GM21423 (cell line): ENCODE measurements at regions not wholly inside any gene's neighbourhood (a gene's known extent, or its start where the extent isn't known, plus 50 kb on each side); places are given as distances from the start of the nearest gene placed in this dataset.
"Not testable (repeated sequence)": the region's sequence is repeated elsewhere in the genome, so short reads cannot be mapped to it uniquely, and the experiment has no call there.

Experiments
- ATAC-seq: cut with Tn5 transposase; IDR thresholded peaks from one replicate; pipeline ENCODE4 v1.9.1; 2021; ENCODE audit warnings: mild to moderate bottlenecking, moderate library complexity; ENCODE audit not compliant: unreplicated experiment

DNA sequence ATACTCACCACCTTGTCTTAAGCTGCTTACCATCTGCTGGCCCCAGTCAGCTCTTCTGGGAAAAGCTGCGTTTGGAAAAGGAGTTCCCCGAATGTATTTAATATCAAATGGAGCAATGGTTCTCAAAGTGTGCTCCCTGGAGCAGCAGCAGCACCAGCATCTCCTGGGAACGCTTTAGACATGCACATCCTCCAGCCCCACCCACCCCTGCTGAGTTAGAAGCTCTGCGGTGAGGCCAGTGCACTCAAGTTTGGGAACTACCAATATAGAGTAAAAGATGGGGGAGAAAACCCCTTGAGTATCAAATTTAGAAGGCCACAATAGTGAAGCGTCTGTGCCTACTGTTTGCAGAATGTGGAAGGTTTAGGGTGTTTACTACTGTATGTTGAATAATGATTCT, 124.0 kb upstream of the TOPAZ1 start:
- no peak for ATAC-seq

DNA sequence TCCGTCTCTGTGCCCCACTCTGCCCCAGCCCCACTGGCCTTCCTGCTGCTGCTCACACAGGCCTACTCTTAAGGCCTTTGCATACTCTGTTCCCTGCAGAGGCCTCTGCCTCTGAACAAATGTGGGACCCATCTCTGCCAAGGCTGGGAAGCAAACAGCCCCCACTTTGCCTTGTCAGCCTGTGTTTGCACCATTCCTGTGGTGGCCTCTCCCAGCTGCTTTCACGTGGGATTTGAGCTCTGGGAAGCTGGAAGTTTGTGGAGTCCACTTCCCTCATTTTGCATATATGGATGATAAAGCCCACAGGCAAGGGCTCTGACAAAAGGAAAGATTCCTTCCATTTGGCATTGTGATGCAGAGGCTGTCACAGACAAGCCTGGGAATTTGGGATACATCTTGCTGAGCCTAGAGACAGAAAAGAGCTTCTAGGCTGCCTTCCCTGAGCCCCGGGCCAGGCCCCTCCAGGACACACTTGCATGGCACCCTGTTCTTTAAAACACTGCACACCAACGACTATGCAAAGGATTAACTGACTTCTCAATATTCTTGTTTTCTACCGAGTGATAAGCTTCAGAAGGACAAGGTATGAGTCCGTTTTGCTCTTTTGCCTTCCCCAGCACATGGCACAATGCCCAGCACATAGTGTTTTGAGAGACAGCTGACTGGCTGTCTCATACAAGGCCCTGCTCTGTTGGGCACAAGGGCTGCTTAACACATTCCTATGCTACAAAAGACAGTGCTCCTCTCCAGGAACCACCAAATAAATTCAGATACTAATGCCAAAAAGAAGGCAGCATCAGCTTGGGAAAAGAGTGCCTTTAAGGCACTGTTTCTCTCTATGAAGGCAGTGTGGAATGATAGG, 120.7 kb upstream of the TOPAZ1 start:
- no peak for ATAC-seq

DNA sequence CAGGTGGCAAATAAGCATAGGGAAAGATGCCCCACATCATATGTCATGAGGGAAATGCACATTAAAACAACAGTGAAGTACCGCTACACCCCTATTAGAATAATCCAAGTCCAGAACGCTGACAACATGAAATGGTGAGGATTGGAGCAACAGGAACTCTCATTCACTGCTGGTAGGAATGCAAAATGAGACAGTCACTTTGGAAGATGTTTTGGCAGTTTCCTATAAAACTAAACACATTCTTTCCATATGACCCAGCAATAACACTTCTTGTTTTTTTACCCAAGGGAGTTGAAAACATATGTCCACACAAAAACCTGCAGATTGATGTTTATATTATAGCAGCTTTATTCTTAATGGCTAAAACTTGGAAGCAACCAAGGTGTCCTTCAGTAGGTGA, 116.4 kb upstream of the TOPAZ1 start:
- no peak for ATAC-seq

DNA sequence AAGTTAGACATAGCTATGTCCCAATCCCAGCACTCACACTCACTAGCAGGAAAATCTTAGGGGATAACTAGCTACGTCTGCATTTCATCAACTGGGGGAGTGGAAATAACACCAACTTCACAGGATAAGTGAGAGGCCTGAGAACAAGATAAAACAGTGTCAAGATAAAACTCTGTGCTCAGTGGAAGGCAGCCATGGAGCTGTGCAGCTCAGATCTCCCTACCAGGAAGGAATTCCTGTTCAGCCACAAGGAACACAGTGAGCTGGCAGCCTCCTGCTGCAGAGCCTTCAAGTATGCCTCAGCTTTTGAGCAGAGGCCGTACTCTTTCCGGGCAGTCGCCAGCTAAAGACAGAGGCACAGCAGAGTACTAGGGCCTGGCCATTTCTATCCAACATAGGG, 115.8 kb upstream of the TOPAZ1 start:
- ATAC-seq, result no peak

DNA sequence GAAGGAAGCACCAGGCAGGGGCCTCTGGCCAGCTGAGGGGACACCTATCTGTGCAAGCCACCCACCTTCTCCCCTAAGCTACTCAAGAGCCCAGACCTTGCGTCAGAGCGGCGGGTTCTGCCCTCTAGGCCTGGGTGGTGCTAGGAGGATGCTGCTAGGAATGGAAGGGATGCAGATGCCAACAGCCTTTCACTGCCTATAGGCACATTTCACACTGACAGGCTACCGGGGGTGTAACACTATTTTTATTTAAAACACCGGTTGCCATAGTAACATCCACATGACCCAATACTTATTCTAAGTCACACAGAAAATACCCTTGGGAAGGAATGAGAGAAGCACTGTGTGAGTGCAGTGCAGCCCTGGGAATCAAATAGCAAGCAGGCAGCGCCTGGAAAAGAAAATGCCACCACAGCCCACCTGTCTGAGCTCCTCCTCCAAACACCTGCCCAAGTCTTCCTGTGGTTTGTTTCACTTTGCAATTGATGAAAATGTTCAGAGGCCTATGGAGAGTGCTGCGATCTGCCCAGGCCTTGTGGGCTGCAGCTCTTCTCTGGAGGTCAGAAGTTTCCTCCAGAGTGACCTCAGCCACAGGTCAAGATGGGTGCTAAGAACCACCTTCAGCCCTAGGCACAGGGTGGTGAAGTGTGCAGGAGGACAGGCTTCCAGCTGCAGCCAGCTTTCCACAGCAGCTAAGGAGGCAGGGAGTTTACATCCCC, 113.5 kb upstream of the TOPAZ1 start:
- no peak for ATAC-seq

DNA sequence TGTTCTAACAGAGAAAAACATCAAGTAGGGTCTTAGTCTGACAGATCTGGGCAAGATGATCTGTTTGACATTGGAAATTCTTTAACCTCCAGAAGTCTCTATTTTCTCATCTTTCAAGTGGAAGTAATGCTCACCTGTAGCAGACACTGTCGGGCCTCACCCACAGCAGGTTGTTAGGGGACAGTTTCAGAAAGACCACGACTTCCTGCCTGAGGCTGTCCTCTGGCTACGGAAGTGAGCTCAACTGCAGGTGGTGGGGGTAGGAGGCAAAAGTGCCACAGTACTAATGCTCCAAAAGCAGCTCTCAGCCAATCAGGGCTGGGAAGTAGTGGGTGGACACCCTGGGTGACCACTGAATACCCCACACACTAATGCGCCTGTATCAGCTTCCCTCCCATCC, 111.4 kb upstream of the TOPAZ1 start:
- ATAC-seq, result peak; percentile 78

DNA sequence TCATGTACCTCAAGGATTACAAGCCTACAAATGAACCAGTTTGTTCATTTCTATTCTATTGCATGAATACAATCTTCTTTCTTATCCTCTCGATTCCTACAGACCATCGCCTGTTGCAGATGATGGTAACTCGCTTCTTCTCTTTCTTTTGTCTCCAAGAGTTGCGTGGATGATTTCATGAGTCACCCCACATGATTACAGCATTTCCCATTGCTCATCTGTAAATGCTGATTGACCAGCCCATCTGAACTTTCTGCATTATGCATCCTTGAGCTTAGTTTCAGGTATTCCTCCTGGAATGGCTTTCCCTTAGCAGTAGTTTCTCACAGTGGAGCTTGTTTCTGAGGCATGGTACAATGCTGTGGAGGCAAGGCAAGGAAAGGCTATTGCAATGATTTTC, 109.6 kb upstream of the TOPAZ1 start:
- no peak for ATAC-seq

DNA sequence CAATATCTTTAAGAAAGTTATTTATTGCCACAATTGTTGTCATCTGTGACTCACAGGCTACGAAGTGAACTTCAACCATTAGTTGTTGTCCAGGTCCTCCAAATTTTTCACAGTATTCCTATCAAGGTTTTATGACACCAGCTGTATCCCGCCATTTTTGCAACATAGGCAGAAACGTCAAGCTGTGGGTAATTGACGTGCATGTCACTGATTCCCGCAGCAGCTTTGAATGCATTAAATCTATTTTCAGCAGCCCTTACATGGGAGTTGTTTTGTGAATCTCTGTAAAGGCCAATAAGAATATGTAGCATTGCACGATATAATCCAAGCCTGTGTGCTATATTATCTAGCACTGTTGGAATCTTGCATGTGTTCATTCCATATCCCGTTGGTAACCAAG, 109.1 kb upstream of the TOPAZ1 start:
- no peak for ATAC-seq

DNA sequence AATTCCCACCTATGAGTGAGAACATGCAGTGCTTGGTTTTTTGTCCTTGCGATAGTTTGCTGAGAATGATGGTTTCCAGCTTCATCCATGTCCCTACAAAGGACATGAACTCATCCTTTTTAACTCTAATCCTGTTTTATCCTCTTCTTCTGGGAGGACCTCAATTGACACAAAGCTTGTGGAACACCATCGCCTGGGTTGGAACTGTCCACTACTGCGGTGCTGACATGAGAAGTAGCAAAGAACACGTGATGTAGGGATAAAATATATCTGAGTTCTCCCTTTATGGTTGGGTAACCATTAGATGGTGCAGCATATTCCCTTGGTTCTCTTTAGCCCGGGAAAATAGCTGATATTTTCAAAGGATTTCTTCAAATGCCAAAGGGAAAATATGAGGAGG, 105.3 kb upstream of the TOPAZ1 start:
- no peak for ATAC-seq

DNA sequence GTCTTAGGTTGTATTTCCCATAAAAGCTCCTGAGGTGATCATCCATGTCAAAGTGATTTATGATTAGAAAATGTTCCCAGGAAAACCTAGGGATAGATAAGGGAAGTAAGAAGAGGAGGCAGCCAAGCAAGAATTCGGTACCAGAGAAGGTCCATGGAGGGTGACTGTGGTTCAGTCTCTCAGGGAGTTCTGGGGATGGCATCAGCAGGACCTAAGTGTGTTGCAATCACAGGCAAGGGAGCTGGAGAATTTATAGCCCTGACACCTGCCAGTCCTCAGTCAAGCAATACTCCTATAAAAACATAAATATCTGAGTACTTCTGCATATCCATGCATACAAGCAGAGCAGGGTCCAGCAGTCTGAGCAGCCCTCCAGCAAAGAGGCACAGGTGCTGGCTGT, 95.6 kb upstream of the TOPAZ1 start:
- no peak for ATAC-seq

DNA sequence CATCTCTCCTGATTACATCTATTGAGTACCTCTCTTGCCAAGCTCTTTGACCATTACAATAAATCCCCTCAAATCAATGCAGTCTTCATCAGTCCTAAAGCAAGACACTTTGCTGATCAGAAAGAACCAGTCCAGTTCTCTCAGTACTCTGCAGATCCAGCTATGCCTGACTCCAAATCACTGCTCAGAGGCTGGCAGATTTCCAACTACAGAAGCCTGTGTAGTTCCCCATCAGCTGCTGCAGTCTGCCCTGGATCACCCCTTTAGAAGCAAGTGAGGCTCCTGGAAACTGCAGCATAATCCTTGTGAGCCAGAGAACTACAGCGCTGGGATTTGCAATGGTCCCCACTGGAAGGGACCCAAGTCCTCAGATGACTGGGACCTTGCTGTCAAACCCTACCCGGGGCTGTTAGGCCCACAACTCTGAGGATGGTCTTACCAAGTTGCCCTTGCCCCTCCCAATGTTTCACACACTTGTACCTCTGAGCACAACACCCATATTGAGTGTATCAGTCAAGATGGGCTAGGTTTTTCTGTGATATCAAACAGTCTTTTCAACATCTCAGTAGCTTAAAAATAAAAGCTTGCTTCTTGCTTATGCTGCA, 81.9 kb upstream of the TOPAZ1 start:
- no peak for ATAC-seq

DNA sequence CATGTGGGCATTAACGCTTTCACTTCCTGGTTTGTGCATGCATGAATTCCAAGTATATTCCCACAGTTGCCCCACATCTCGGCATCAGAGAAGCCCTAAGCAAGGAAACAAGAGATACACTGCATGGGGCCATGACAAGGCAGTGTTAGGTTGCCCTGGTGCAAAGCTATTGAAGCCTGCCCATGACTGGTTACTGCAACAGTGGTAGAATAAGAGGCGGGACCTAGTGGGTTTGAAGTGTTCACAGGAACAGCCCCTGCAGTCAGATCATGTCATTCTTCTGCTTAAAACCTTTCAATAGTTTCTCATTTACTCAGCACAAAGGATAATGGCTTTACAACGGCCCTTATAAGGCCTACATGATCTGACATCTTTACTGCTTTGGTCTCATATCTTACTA, 80.9 kb upstream of the TOPAZ1 start:
- no peak for ATAC-seq

DNA sequence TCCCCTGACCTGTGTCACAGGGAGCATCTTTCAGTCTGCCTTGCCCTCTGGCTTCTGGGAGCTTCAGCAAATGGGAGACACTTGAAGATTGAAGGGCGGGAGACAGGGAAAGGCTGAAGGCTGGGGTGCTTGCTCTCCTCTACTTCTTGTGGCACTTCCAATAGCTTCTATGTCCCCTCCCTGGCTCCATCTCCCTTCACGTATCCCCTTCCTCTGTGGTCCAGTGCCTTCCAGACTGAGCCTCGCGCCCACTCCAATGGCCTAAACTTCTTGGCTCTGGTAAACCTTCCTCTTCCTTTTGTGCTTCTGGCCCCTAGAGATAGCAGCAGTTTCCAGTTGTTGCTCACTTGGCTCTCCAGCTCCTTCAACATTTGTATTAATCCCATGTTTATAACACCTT, 69.8 kb upstream of the TOPAZ1 start:
- ATAC-seq, result no peak

DNA sequence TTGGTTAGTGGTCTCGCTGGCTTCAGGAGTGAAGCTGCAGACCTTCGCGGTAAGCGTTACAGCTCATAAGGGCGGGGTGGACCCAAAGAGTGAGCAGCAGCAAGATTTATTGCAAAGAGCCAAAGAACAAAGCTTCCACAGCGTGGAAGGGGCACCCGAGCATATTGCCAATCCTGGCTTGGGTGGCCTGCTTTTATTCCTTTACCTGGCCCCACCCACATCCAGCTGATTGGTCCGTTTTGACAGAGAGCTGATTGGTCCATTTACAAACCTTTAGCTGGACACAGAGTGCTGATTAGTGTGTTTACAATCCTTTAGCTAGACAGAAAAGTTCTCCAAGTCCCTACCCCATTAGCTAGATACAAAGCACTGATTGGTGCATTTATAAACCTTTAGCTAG, 69.0 kb upstream of the TOPAZ1 start:
- ATAC-seq, result not testable (repeated sequence)

DNA sequence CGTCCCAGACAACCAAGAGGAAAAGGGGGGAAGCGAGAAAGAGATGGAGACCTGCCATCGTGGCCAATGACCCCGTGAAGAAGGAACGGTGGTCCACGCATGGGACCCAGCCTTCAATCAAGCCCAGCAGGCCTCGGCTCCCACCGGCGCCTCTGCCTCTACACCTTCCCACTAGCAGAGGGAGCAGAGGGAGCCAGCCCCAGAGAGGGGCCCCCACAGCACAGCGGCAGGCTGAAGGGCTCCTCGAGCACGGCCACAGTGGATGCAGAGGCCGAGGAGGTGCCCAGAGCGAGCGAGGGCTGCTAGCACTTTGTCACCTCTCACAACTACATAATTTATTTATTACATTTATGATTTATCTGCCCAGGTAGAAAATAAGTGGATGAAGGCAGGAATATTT, 68.4 kb upstream of the TOPAZ1 start:
- no peak for ATAC-seq

DNA sequence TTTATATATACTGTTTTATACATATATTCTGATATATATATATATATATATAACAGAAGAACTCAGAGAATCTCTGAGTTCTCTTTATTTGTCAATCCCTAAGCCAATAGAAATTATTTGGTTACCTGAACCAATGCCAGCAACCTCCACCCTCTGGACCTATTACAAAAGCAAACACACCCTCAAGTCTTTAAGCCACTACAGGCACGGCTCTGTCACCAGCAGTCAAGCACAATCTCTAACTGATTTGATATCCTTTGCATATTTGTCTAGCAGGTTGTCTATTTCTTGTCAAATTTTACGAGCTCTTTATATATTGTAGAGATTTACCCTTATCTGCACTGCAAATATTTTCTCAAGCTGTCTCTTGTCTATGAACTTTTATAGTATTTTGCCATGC, 66.6 kb upstream of the TOPAZ1 start:
- ATAC-seq, result no peak

DNA sequence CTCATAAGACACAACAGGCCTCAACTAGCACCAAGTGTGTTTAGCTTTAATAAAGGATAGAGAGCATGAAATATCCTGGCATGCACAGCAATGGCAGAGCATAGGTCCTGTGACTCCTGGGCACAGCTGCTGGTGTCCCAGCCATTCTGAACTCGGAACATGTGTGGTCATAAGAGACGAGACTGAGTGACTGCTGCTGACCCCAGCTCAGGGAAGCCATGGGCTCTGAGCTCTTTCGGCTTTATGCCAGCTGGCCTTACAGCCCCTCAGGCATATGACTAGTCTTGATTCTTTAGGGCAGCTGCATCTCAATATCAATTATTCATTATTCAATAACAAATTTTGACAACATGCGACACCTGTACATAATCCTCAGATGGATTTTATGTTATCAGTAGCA, 62.4 kb upstream of the TOPAZ1 start:
- no peak for ATAC-seq

DNA sequence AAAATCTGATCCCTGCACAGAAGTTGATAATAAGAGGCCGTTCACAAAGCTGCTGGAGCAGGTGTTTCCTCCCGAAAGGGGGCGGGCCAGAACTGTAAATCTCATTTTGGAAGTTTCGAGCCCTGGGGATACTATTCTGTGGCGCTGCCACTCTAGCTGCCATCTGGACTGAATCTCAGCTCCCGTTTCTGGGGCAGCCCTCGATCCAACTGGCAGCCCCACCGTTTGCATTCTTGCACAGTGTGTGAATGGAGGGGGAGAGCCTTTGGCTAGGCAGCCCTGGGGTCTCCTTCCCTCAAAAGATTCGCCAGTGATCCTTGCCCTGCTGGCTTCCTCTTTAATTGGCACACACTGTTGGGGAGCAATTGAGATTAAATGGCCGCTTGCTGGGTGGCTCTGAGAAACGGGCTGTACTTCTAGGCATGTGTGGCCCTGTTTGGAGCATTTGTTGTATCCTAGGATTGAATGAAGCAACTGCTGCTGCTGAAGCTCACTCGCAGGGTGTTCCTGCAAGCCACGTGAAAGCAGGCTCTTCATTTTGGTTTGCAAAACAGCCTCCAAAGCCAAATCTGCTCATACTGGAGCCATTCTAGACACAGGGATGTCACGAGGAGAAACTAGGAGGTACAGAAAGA, 57.2 kb upstream of the TOPAZ1 start:
- ATAC-seq, result no peak

DNA sequence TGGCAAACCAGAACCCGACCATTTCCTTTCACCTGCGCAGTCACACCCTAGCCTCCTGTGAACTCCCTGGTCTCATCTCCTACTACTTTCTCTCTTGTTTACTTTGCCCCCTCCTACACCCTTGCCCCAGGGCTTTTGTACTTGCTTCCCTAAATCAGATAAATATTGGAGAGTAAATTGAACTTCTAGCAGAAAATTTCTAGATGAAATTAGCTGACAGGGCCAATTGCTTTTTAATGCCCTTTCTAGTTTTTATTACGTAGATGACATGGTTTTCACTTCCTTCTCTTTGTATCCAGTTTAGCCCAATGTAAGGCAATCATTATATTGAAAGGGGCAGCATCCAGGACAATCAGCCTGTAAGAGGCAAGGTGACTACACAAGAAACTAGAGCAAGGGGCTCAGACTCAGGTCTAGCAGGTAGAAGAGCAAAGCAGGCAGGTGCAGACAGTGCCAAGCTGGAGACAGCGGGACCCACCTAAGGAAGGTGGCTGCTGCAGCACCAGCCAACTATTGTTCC, 56.2 kb upstream of the TOPAZ1 start:
- no peak for ATAC-seq

DNA sequence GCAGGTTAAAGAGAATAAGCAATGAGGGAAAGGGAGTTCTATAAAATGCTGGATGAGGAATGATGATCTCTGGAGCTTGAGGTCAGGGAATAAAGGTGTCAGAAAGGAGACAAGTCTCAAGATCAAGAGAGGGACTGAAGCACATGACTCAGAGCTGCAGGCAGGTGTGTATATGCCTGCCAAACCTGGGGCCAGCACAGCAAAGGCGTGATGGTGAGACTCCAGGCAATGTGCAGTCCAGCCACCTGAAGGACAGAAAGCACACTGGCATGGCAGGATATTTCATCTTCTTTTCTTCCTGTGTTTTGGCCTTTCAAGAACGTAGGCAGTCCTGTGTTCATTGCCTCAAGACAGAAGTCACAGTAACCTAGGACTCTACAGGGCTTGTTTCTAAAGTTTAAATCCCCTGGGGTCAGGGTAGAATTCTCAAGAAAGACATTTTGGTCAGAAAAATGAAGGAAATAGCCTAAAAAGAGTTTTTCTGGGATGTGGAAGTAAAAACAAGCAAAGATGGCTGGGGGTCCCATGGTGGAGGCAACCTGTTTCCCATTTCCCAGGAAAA, 55.5 kb upstream of the TOPAZ1 start:
- ATAC-seq, result no peak

DNA sequence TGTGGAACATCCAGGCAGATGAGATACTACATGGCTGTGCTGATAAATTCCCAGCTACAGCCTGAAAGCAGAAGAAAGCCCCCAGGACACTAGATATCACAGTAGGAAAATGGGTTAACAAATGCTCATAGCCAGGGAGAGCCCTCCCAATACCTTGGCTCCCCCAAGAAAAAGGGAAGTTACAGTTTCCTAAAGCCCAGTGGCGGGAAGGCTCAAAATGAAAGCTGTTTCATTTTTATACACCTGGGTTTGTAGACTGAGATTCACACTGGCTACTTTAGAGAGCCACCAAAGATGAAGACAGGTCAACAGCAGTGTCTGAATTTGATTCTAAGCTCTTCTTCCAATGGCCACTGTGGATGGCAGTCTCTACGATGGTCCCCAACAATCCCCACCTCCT, 55.0 kb upstream of the TOPAZ1 start:
- no peak for ATAC-seq
